Right lobe of liver (tissue), 4 donors: ENCODE measurements at regions not wholly inside any gene's neighbourhood (a gene's known extent, or its start where the extent isn't known, plus 50 kb on each side); places are given as distances from the start of the nearest gene placed in this dataset.

Experiments used
- CTCF ChIP-seq, 4 donors: fragments of 200-600 bp in 3 of 4; fragments of 450-650 bp in 1 of 4; IDR thresholded peaks; one replicate each; pipeline versions ENCODE4 v1.5.1 to v1.8.0; 2016 to 2022; ENCODE audit warnings: antibody characterized with exemption in 4 of 4, mild to moderate bottlenecking in 2 of 4
- POLR2A ChIP-seq: fragments of 450-650 bp; IDR thresholded peaks from one replicate; pipeline ENCODE4 v1.6.1; 2017; ENCODE audit warnings: antibody characterized with exemption, mild to moderate bottlenecking
- donor health status: DM: no; HTN: no; CAD: no.
- donor health status: DM: no; HTN: no; CAD: no.
- donor health status: DM: no; HTN: yes; CAD: no.

- TF ChIP-seq CTCF (IDR thresholded peaks at IDR 0.05) (no peak), POLR2A (no peak)
These were observed 221.5 kb downstream of the CYB561 start for GRCh38 chr17:63224644-63225043.
